HG02623 (cell line): ENCODE measurements at regions not wholly inside any gene's neighbourhood (a gene's known extent, or its start where the extent isn't known, plus 50 kb on each side); places are given as distances from the start of the nearest gene placed in this dataset.

ENCODE experiments used
- ATAC-seq: cut with Tn5 transposase; IDR thresholded peaks from one replicate; pipeline ENCODE4 v1.9.1; 2021; ENCODE audit warnings: moderate library complexity; ENCODE audit not compliant: unreplicated experiment

- ATAC-seq: no peak
Observed at GRCh38 chr18:56323673-56324072, 314.7 kb downstream of the TXNL1 start.

GRCh38 chr18:56322406-56322805, 316.0 kb downstream of the TXNL1 start:
- no peak for ATAC-seq

GRCh38 chr18:56321470-56321869, 316.9 kb downstream of the TXNL1 start:
- no peak for ATAC-seq

- no peak for ATAC-seq
Observed at GRCh38 chr18:56319953-56320352, 318.4 kb downstream of the TXNL1 start.

- no peak for ATAC-seq
Observed at GRCh38 chr18:56316727-56317126, 321.7 kb downstream of the TXNL1 start.

GRCh38 chr18:56315363-56315762, 323.0 kb downstream of the TXNL1 start:
- no peak for ATAC-seq

- ATAC-seq: no peak
Observed at GRCh38 chr18:56314396-56314795, 324.0 kb downstream of the TXNL1 start.

GRCh38 chr18:56312551-56313335, 325.6 kb downstream of the TXNL1 start:
- no peak for ATAC-seq

- ATAC-seq: no peak
Observed at GRCh38 chr18:56309104-56309503, 329.3 kb downstream of the TXNL1 start.

- ATAC-seq: no peak
Observed at GRCh38 chr18:56307354-56308170, 330.8 kb downstream of the TXNL1 start.

GRCh38 chr18:56306797-56307196, 331.6 kb downstream of the TXNL1 start:
- ATAC-seq: no peak

GRCh38 chr18:56305583-56305982, 332.8 kb downstream of the TXNL1 start:
- ATAC-seq: no peak

- no peak for ATAC-seq
Observed at GRCh38 chr18:56302156-56302555, 336.2 kb downstream of the TXNL1 start.

GRCh38 chr18:56299740-56300139, 338.7 kb downstream of the TXNL1 start:
- no peak for ATAC-seq

GRCh38 chr18:56298935-56299334, 339.5 kb downstream of the TXNL1 start:
- no peak for ATAC-seq

- ATAC-seq: no peak
Observed at GRCh38 chr18:56296381-56296780, 342.0 kb downstream of the TXNL1 start.

- ATAC-seq: no peak
Observed at GRCh38 chr18:56294484-56295183, 343.8 kb downstream of the TXNL1 start.

- ATAC-seq: no peak
Observed at GRCh38 chr18:56291294-56291693, 347.1 kb downstream of the TXNL1 start.

- no peak for ATAC-seq
Observed at GRCh38 chr18:56289381-56289780, 349.0 kb downstream of the TXNL1 start.

- no peak for ATAC-seq
Observed at GRCh38 chr18:56286775-56287325, 351.5 kb downstream of the TXNL1 start.

- ATAC-seq: no peak
Observed at GRCh38 chr18:56285387-56286065, 352.9 kb downstream of the TXNL1 start.
